Activated CD8-positive, alpha-beta memory T cell treated with anti-CD3 and anti-CD28 coated beads for 24 hours (primary cell): ENCODE measurements at regions not wholly inside any gene's neighbourhood (a gene's known extent, or its start where the extent isn't known, plus 50 kb on each side); places are given as distances from the start of the nearest gene placed in this dataset.

Source experiments
- DNase-seq: peaks from one replicate; pipeline ENCODE4 v3.0.0-alpha.2; 2020

DNA sequence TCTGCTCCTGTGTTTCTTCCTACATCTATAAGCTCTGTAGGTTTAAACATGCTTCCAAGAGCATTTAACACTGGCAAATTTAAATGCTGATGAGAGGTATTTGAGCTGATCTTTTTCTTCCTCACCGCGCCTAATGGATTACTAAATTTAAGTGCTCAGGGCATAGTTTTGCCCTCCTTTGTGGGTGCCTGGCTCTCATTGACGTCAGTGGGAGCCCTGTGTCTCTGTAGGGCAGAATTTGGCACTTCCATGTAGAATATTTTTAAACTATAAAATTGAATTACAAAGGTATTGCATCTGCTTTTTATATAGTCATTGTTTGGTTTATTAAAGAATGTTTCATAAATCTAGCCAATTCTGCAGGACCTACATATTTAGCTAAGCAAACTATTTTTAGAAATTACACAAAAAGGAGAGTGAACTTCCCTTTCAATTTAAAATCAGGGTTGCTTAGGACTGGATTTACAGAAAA, 444.8 kb downstream of the AEBP2 start:
- no peak for DNase-seq

DNA sequence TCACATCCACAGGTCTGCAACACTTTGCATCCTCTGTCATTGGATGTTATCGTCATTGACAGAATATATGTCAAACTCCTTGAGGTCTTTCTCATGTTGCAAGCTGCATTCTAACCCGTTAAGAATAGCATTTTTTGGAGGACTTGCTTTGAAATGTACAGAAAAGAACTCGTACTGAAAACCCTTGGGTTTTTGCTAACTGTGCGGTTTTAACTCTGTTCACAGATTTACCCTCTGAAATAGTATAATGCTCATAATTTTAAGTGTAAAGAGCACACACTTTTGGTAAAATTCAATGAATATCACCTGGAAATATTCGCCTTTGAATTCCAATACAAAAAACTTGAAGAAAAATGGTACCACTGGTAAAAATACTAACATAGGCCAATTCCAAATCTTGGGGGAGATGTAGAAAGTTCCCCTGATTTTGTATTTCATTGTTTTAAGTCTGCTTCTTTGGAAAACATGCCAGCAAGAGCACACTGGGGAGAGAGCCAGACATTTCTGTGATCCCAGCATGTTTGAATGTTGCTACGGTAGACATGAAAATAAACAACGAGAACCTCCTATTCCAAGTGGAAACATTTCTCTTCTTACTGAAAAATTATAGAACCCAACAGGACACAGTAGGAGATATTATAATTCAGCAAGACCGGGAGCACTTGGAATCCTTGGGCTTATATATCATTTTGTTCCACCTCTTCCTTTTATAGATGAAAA, 446.0 kb downstream of the AEBP2 start:
- no peak for DNase-seq

DNA sequence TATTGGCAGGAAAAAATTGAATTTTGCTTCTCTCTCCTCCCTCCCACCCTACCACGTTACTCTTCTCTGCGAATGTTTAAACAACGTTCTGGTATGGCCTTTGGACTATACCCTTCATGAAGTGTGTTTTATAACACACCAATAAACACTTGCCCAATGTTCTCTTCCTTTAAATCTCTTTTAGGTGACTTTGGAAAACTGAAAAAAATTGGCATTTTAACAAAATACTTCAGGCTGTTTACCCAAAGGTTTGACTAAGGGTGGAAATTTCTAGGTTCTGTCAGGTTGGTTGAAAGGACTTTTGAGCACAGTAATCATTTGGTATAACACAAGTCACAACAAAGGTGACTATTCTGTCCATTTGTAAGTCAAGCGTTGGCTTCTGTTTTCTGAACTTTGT, 446.8 kb downstream of the AEBP2 start:
- no peak for DNase-seq

GRCh38 chr12:19886639-19887064, 447.4 kb downstream of the AEBP2 start:
- DNase-seq = no peak

GRCh38 chr12:19890024-19890423, 450.7 kb downstream of the AEBP2 start:
- no peak for DNase-seq

- DNase-seq = no peak
Observed at GRCh38 chr12:19891936-19892591, 452.8 kb downstream of the AEBP2 start.

DNA sequence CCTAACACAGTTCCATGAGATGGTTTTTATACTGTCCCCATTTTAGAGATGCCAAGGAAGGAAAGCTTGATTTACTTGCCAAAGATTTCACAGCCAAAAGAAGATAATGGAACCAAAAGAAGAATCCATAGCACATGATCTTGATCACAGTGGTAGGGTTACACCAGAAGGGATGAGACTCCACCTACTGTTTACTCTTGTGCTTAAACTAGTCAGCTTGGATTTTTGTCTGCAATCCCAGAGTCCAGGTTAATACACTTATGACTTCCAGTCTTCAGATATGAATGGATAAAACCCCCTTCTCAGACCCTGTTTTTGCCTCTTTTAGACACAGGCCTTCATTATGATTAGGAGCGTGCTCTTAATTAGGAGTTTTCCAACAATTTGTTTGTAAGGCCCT, 454.2 kb downstream of the AEBP2 start:
- no peak for DNase-seq

GRCh38 chr12:19894050-19894449, 454.8 kb downstream of the AEBP2 start:
- DNase-seq = no peak

DNA sequence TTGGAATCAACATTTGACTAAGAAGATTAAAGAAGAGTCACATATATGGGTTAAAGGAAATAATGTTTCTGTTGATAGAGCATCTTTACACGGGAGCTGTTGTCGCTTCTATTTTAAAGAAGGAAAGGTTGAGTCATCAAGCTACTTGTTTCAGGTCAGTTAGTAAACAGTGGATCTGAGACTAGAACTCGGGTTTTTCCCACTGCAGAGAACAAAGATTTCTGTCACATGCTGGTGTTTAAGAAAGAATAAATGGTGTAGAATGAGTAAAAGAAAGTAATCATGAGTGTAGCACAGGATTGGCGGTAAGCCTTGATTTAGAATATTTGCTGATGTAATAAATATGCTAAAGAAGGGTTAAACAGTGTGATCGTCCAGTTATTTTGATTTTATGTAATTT, 455.5 kb downstream of the AEBP2 start:
- DNase-seq = no peak

DNA sequence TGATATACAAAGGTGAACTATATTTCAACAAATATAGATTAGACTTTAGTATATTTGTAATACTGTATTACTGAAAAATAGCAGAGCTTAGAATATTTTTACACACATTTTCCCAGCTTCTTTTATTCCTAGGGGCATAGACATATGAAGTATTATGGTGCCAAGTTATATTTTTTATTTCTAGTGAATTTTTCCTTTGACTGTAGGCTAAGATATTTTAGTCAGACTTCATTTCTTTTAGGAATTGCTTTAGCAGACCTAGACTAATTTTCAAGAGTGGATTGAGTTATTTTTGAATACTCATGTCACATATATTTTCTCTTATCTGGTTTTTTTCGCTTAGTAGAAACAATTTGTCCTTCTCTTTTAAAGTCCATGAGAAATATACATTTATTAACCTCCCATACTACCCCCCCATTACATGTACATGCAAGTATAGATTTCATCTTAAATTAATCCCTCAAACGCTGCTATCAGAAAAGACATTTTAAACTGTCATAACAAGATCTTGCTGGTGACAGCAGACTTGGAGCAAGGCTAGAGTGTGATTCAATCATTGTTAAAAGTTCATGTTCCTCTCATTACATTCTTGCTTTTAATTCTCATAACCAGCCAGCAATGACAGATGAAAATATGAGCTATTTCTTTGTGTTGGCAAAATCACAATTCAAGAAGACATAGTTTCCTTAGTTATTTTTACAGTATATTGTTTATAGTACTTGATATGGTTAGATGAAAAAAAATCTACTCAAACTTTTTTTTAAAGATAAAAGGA, 456.1 kb downstream of the AEBP2 start:
- no peak for DNase-seq

- DNase-seq = no peak
Observed at GRCh38 chr12:19896041-19896440, 456.7 kb downstream of the AEBP2 start.

- no peak for DNase-seq
Observed at GRCh38 chr12:19896534-19896933, 457.2 kb downstream of the AEBP2 start.

- DNase-seq = no peak
Observed at GRCh38 chr12:19897900-19898408, 458.7 kb downstream of the AEBP2 start.

GRCh38 chr12:19901841-19902240, 462.5 kb downstream of the AEBP2 start:
- no peak for DNase-seq

DNA sequence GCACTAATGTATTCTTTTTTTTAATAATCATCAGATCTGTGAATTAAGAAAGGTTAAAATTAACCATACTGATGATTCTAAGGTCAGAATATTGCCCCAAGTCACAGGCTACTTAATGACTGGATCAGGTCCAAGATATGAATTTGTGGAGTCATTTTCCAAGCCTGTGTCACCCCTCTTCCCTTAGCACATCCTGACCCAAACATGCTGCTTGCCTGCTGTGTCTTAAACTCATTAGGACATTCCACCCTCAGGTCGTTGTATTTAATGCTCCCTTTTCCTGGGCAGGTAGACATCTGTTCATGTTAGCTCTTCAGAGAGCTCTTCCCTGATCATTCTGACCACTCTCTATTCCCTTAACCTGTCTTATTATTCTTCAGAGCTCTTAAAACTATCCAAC, 463.5 kb upstream of the PDE3A start:
- DNase-seq = no peak

DNA sequence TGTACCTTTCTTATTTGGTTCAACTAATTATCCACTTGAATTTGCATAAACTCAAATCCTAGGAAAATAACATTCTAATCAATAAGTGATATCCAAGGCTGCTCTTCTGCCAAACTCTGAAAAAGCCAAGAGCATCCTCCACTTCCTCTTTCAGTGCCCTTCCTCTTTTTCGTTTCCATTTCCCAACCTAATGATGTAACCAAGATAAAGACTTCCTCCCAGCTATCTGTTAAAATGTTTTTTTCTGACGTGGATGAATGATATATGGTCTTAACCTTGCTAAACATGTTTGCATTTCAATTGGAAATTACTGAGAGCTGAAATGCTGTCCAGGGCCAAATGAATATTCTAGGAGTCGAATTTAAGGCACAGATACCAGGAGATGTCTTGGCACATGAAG, 459.5 kb upstream of the PDE3A start:
- DNase-seq = no peak

DNA sequence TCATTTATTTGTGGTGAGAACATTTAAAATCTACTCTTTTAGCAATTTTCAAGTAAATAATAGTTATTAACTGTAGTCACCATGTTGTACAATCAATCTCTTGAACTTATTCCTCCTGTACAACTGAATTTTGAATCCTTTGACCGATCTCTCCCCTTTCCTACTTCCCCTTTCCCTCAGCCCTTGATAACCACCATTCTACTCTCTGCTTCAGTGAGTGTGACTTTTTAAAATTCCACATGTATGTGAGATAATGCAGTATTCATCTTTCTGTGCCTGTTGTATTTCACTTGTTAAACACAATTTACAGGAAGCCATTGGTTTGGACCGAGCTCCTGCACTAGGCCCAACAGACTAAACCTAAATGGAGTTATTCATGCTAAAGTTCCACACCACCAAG, 458.9 kb upstream of the PDE3A start:
- DNase-seq = no peak

- no peak for DNase-seq
Observed at GRCh38 chr12:19910681-19911080, 457.7 kb upstream of the PDE3A start.

- no peak for DNase-seq
Observed at GRCh38 chr12:19912991-19913390, 455.3 kb upstream of the PDE3A start.

DNA sequence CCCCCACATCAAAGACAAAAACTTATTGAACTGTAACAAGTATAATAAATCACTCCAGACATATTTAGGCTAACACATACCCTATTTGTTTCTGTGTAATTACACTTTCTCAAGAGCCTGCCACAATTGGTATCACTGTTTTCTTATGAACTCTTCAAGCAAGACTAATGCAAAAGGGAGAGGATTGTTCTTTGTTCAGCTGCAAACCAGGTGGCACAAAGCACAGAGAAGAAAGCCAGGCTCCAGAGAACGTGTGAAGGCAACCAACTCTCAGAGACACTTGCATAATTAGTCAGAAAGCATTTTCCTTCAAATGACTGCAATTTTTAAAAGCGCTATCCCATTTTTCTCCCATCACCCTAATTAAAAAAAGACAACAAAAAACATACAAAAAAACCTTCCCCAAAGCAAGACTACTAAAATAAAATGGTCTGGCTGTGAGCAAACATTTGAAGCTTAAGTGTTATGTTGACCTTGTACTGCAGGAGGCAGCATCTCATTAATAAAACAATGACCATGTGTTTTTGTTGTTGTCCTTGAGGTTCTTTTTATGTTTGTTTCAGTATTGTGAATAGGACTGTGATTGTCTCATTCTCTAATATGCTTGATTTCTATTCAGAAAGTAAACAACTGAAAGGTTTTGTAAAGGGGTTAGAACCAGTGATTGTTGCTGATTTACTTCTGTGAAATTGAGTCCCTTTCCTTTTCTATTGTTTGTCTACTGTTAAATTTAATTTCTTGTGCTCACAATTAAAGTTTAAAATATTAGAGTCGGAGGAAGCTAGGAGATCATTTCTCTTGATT, 452.7 kb upstream of the PDE3A start:
- DNase-seq = no peak

DNA sequence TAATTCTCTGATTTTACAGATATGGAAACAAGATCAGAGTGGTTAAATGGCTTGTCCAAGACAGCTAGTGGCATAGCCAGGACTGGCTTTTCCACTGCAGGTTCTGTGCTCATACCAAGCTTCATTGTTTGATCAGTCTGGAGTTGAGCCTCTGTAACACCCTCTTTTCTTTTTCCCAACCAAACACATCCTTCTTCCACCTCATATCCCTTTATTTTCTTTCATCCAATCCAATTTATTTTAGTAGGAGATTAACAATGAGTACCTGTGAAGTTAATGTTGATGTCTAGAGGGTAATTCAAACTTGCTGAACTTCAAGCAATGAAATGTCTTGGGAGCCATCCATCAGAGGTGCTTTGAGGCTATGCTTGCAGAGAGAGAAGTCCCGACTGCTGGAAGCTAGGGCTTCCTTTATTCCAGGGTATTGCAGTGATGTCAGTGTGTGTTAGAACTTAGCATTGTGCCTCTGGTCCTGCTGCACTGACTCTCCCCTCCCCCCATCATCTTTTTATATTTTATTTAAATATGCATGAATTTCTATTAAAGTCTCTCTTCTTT, 452.1 kb upstream of the PDE3A start:
- no peak for DNase-seq

DNA sequence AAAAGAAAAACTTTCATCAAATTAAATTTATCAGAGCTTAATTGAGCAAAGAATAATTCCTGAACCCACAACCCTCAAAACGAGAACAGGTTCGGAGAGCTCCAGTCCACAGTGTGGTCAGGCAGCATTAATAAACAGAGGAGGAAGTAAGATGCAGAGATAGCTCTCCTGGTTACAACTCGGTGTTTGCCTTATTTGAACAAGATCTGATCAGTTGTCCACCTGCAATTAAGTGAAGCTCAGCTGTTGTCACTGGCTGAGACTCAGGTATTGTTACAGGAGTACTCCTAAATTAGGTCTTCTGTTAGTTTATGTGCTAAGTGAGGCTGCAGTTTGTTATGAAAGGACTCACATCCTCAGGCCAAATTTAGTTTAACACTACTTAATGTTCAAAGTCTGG, 451.4 kb upstream of the PDE3A start:
- no peak for DNase-seq
